MG63 (cell line): ENCODE measurements at regions not wholly inside any gene's neighbourhood (a gene's known extent, or its start where the extent isn't known, plus 50 kb on each side); places are given as distances from the start of the nearest gene placed in this dataset.
"Not testable (repeated sequence)": the region's sequence is repeated elsewhere in the genome, so short reads cannot be mapped to it uniquely, and the experiment has no call there.

Source experiments
- DNase-seq: peaks from one replicate; pipeline ENCODE4 v3.0.0-alpha.2; 2020
- H3K27me3 ChIP-seq: fragments of 250-450 bp; sonication (Bioruptor Pico); 2 replicates; pipeline ENCODE4 v1.5.1; 2020; ENCODE audit warnings: mild to moderate bottlenecking, moderate library complexity
- H3K36me3 ChIP-seq: fragments of 250-450 bp; sonication (Bioruptor Pico); 2 replicates; pipeline ENCODE4 v1.5.1; 2020; ENCODE audit warnings: mild to moderate bottlenecking, moderate library complexity
- H3K4me3 ChIP-seq: fragments of 250-450 bp; sonication (Bioruptor Pico); 2 replicates; pipeline ENCODE4 v1.5.1; 2020; ENCODE audit warnings: mild to moderate bottlenecking, moderate library complexity
- H3K9me3 ChIP-seq: fragments of 250-450 bp; sonication (Bioruptor Pico); 2 replicates; pipeline ENCODE4 v1.5.1; 2020; ENCODE audit warnings: mild to moderate bottlenecking, moderate library complexity

- no peaks in the 10 kb centered on the region for H3K27me3 ChIP-seq
- no peaks in the 10 kb centered on the region for H3K36me3 ChIP-seq
- H3K9me3 ChIP-seq = no peaks in the 10 kb centered on the region
- DNase-seq = no peak
- H3K4me3 ChIP-seq = no peak overlapping the region
Measured at GRCh38 chr9:100639854-100640253, 62.0 kb downstream of the CAVIN4 start.

GRCh38 chr9:100640447-100641050 lies 62.7 kb downstream of the CAVIN4 start:
- H3K27me3 ChIP-seq = no peaks in the 10 kb centered on the region
- H3K9me3 ChIP-seq = no peaks in the 10 kb centered on the region
- no peak overlapping the region for H3K4me3 ChIP-seq
- no peak for DNase-seq
- H3K36me3 ChIP-seq = no peaks in the 10 kb centered on the region

GRCh38 chr9:100641166-100641565 lies 63.3 kb downstream of the CAVIN4 start:
- Histone ChIP-seq H3K36me3 (no peaks in the 10 kb centered on the region), H3K4me3 (no peak overlapping the region), H3K27me3 (no peaks in the 10 kb centered on the region), H3K9me3 (no peaks in the 10 kb centered on the region)
- no peak for DNase-seq

- Histone ChIP-seq H3K4me3 (no peak overlapping the region), H3K36me3 (no peaks in the 10 kb centered on the region), H3K27me3 (no peaks in the 10 kb centered on the region), H3K9me3 (no peaks in the 10 kb centered on the region)
- DNase-seq = no peak
Measured at GRCh38 chr9:100652850-100653249, 75.0 kb downstream of the CAVIN4 start.

GRCh38 chr9:100653643-100654334 lies 75.9 kb downstream of the CAVIN4 start:
- no peak overlapping the region for H3K4me3 ChIP-seq
- H3K36me3 ChIP-seq = no peaks in the 10 kb centered on the region
- no peaks in the 10 kb centered on the region for H3K9me3 ChIP-seq
- DNase-seq = no peak
- no peaks in the 10 kb centered on the region for H3K27me3 ChIP-seq

GRCh38 chr9:100656851-100657250 lies 79.0 kb downstream of the CAVIN4 start:
- H3K27me3 ChIP-seq, H3K36me3 ChIP-seq, DNase-seq, H3K4me3 ChIP-seq, H3K9me3 ChIP-seq: not testable (repeated sequence)

- Histone ChIP-seq H3K4me3 (no peak overlapping the region), H3K36me3 (no peaks in the 10 kb centered on the region), H3K9me3 (no peaks in the 10 kb centered on the region), H3K27me3 (no peaks in the 10 kb centered on the region)
- DNase-seq = no peak
Measured at GRCh38 chr9:100661668-100662067, 83.8 kb downstream of the CAVIN4 start.

- Histone ChIP-seq H3K27me3 (no peaks in the 10 kb centered on the region), H3K9me3 (no peaks in the 10 kb centered on the region), H3K4me3 (no peak overlapping the region), H3K36me3 (no peaks in the 10 kb centered on the region)
- DNase-seq = no peak
Measured at GRCh38 chr9:100662122-100662521, 84.2 kb downstream of the CAVIN4 start.

- no peak overlapping the region for H3K4me3 ChIP-seq
Measured at GRCh38 chr9:100667448-100667847, 89.6 kb downstream of the CAVIN4 start.

GRCh38 chr9:100668024-100668423 lies 90.1 kb downstream of the CAVIN4 start:
- Histone ChIP-seq H3K4me3 (no peak overlapping the region), H3K36me3 (no peaks in the 10 kb centered on the region), H3K27me3 (no peaks in the 10 kb centered on the region), H3K9me3 (no peaks in the 10 kb centered on the region)
- DNase-seq = no peak

More at GRCh38 chr9:100667448-100667847, 89.6 kb downstream of the CAVIN4 start:
- Histone ChIP-seq H3K36me3 (no peaks in the 10 kb centered on the region), H3K27me3 (no peaks in the 10 kb centered on the region), H3K9me3 (no peaks in the 10 kb centered on the region)
- no peak for DNase-seq

GRCh38 chr9:100669968-100670367 lies 92.1 kb downstream of the CAVIN4 start:
- DNase-seq = no peak
- Histone ChIP-seq H3K9me3 (no peaks in the 10 kb centered on the region), H3K27me3 (no peaks in the 10 kb centered on the region), H3K4me3 (no peak overlapping the region), H3K36me3 (no peaks in the 10 kb centered on the region)

- peak; percentile 27 for DNase-seq
- H3K36me3 ChIP-seq = no peaks in the 10 kb centered on the region
- no peak overlapping the region for H3K4me3 ChIP-seq
- H3K9me3 ChIP-seq = no peaks in the 10 kb centered on the region
- no peaks in the 10 kb centered on the region for H3K27me3 ChIP-seq
Measured at GRCh38 chr9:100670719-100671118, 92.8 kb downstream of the CAVIN4 start.

- no peaks in the 10 kb centered on the region for H3K36me3 ChIP-seq
- no peak overlapping the region for H3K4me3 ChIP-seq
- H3K27me3 ChIP-seq = no peaks in the 10 kb centered on the region
- no peak for DNase-seq
- no peaks in the 10 kb centered on the region for H3K9me3 ChIP-seq
Measured at GRCh38 chr9:100671898-100672297, 94.0 kb downstream of the CAVIN4 start.

GRCh38 chr9:100673249-100673648 lies 95.4 kb downstream of the CAVIN4 start:
- Histone ChIP-seq H3K36me3 (no peaks in the 10 kb centered on the region), H3K9me3 (no peaks in the 10 kb centered on the region), H3K27me3 (no peaks in the 10 kb centered on the region), H3K4me3 (no peak overlapping the region)
- DNase-seq = no peak

GRCh38 chr9:100674419-100675122 lies 96.7 kb downstream of the CAVIN4 start:
- no peaks in the 10 kb centered on the region for H3K36me3 ChIP-seq
- H3K4me3 ChIP-seq = no peak overlapping the region
- no peaks in the 10 kb centered on the region for H3K9me3 ChIP-seq
- no peaks in the 10 kb centered on the region for H3K27me3 ChIP-seq
- peak; percentile 55 for DNase-seq

GRCh38 chr9:100679834-100680233 lies 102.0 kb downstream of the CAVIN4 start:
- Histone ChIP-seq H3K36me3 (no peaks in the 10 kb centered on the region), H3K4me3 (no peak overlapping the region), H3K27me3 (no peaks in the 10 kb centered on the region), H3K9me3 (no peaks in the 10 kb centered on the region)
- DNase-seq = no peak

- no peaks in the 10 kb centered on the region for H3K27me3 ChIP-seq
- H3K9me3 ChIP-seq = no peaks in the 10 kb centered on the region
- no peaks in the 10 kb centered on the region for H3K36me3 ChIP-seq
- H3K4me3 ChIP-seq = no peak overlapping the region
- DNase-seq = no peak
Measured at GRCh38 chr9:100686420-100686819, 108.5 kb downstream of the CAVIN4 start.

- Histone ChIP-seq H3K9me3 (no peaks in the 10 kb centered on the region), H3K27me3 (no peaks in the 10 kb centered on the region), H3K36me3 (no peaks in the 10 kb centered on the region), H3K4me3 (no peak overlapping the region)
- no peak for DNase-seq
Measured at GRCh38 chr9:100689635-100690034, 111.8 kb downstream of the CAVIN4 start.
